H1 (cell line): ENCODE measurements at regions not wholly inside any gene's neighbourhood (a gene's known extent, or its start where the extent isn't known, plus 50 kb on each side); places are given as distances from the start of the nearest gene placed in this dataset.

Experiments
- KDM4A ChIP-seq: IDR thresholded peaks from one replicate; pipeline ENCODE4 v1.7.1; 2012; ENCODE audit warnings: low read depth, mild to moderate bottlenecking, moderate library complexity, low read length, inconsistent platforms; ENCODE audit not compliant: severe bottlenecking
- PHF8 ChIP-seq: fragments of 200-600 bp; sonication (generic); conservative IDR thresholded peaks from 2 replicates; pipeline ENCODE4 v1.7.1; 2012; ENCODE audit warnings: low read depth, mild to moderate bottlenecking, inconsistent platforms, low read length, moderate library complexity
- RFX5 ChIP-seq: IDR thresholded peaks from 2 replicates; pipeline ENCODE4 v1.6.1; 2011; ENCODE audit warnings: low read depth, low read length, improper control_type of control experiment, borderline replicate concordance
- SIN3A ChIP-seq, 2 experiments: IDR thresholded peaks in 1 of 2; conservative IDR thresholded peaks in 1 of 2; 2 replicates each; pipeline ENCODE4 v1.6.1; 2011 to 2012; ENCODE audit warnings: low read length in 2 of 2, improper control_type of control experiment in 1 of 2, low read depth in 1 of 2, mild to moderate bottlenecking in 1 of 2
- TAF7 ChIP-seq: optimal IDR thresholded peaks from 2 replicates; pipeline ENCODE3; 2011; ENCODE audit warnings: low read depth, mild to moderate bottlenecking, inconsistent platforms, low read length, moderate library complexity, borderline replicate concordance

DNA sequence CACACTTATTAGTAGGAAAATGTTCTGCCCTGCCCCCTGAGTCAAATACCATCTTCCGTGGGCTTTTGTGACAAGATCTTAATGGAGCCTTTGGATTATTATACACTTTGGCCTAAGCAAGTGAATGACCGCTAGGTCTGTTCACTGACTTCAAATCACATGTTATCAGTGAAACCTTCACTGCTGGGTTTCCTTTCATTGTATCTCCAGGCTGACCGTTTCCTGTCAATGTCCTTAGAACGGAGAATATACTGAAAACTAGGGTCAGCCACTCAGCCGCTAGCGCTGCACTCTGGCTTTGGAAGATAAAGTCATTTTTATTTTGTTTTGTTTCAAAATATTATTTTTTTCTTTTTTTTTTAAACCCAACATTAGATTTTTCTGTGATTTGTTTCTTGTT, 107.0 kb upstream of the TLL1 start (continued):
- no peak for TF ChIP-seq TAF7
- TF ChIP-seq SIN3A (conservative IDR thresholded peaks at IDR 0.05 in 1 of 2, IDR thresholded peaks at IDR 0.05 in 1 of 2; ENCODE audit: low read depth in 1 of 2, low read length in 2 of 2): no peak
- TF ChIP-seq RFX5: no peak
- no peak for TF ChIP-seq PHF8
- no peak for TF ChIP-seq KDM4A
